ENCODE measurements at regions not wholly inside any gene's neighbourhood (a gene's known extent, or its start where the extent isn't known, plus 50 kb on each side); places are given as distances from the start of the nearest gene placed in this dataset.
"Not testable (repeated sequence)": the region's sequence is repeated elsewhere in the genome, so short reads cannot be mapped to it uniquely, and the experiment has no call there.

DNA sequence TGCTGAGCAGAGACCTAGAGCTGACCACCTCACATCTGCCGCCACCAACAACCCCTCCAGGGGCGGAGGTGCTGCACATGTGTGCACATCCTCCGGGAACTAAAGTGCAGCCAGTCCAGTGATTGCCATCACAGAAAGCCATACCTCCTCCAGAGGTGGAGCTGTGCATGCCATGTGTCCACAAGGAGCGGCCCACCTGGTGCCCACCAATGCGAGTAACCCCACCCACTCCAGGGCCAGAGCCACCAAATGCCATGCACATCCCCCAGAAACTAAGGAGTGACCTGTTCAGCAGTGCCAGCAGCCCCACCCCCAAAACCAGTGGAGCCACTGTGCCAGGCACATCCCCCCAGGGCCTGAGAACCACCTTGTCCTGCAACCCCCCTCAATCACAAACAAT is 557.9 kb downstream of the UQCRFS1 start:
- DNase-seq: no peak

DNA sequence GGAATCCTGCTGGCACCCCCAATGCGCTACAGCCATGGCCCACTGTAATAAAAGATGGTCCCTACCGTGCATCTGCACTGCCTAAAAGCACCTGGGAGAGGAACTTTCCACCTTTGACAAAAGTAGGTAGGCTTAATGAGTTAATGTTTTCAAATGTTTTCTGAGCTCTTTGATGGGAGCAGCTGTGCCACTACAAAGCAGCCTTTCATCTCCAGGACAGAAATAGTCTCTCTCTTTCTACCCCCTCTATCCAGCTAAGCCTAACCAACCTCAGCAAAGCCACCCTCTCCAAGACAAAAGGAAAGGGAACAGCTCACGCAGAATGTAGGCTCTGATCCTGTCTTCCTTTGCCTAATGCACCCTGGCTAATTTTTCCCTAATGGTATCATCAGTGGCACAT is 560.2 kb downstream of the UQCRFS1 start:
- no peak for DNase-seq

DNA sequence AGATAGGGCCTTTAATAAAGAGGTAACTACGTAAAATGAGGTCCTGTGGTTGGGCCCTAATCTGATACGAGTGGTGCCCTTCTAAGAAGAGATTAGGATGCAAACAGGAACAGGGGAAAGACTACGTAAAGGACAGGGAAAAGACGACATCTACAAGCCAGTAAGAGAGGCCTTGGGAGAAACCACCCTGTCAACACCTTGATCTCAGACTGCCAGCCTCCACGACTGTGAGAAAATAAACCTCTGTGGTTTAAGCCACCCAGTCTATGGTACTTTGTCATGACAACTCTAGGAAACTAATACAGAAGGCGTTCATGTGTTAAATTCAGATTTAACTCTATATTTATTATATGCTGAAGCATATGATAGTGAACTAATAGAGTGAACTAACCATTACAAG is 566.3 kb downstream of the UQCRFS1 start:
- DNase-seq: no peak

DNA sequence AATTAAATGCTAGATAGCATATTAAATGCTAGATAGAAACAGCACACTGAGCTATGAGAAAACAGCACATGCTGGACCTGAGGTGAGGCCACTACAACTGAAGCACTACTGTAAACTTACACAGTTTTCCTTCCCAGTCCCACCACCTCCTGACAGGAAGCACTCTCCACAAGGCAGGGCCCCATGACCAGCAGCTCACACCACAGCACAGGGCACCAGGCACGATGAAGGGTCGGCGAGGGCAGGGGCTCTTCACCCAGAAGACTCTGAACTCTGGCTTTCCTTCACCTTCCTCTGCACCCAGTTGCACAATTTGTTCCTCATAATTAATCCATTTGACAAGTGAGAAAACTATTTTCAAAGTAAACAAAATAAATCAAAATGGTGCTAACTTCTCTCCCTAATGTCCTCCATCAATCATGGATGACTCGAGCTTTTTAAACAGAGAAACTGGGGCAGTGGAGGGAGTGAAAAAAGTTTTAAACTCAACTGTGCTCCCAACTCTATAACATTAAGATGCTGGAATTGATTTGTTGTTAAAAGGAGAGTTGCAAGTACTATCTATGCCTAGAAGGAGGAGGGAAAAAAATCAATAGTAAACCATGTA is 568.7 kb downstream of the UQCRFS1 start:
- no peak for DNase-seq

DNA sequence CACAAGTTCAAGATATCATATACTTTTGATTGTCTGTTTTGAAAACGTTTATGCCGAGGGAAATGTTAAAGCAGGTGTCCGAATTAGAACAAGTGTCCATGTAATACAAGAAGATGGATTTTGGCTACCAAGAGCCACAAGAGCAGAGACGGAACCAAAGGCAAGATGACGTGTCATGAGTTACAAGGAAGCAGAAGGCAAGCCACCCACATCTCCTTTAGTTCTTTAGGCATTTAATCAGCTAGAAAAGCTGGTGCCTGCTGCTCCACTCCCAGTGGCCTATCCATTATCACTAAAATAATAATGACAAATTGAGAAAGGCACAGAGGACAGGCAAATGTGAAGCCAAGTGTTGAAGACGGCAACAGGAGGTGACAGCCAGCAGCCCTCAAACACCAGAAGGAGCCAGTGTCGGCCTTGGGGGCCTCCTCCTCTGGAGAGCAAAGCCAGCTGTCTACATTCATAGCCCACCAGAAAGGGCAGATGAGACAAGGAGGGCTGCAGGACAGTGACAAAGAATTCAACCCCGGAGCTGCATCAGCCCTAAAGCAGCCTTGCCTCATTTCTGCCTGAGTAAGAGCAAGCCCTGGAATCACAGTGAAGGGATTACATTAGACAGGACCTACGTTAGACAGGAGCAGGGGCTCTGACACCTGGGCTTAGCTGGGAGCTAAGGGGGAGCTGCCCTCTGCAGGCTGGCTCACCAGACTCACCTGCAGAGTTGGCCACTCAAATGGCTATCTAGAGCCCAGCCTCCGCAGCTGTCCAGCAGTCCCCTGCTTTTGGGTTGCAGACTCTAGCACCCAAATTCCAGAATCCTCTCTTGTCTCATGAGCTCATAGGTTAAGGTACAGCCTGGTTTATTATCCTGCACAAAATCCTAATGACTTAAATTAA is 569.9 kb downstream of the UQCRFS1 start:
- DNase-seq: no peak

DNA sequence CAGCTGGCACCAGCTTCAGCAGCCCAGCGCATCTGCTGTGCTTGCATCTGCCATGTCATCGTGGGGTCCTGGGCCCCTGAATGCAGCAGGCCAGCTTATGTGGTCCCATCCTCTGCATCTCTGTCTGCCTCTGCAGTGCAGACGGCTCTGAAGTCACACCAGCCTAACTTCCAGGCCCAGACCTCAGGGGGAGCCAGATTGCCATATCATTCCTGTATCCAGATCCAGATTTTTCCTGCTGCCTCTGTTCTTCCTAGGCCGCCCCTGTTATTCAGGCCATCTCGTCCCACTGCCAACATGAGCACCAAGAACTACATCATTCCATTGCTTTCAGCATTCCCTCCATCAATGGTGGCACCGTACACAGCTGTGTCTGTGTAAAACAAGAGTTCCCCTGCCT is 571.6 kb downstream of the UQCRFS1 start:
- no peak for DNase-seq

DNA sequence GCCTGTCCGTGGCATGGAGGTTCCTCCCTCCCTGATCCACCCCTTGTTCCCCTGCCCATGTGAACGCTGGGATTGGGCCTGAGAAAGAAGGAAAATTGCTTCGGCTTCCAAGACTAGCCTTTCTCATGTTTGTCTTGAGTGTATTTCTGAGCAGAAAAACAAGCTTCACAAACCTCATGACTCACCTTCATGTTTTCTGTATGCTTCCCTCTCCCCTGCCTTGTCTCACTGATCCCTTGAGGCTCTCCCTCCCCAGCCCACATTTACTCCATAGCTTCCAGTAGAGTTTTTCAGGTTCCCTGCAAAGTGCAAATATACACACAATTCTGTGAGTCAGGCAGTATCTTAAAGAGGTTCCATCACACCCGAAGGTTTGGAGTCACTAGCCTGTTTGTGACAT is 572.4 kb downstream of the UQCRFS1 start:
- no peak for DNase-seq

DNA sequence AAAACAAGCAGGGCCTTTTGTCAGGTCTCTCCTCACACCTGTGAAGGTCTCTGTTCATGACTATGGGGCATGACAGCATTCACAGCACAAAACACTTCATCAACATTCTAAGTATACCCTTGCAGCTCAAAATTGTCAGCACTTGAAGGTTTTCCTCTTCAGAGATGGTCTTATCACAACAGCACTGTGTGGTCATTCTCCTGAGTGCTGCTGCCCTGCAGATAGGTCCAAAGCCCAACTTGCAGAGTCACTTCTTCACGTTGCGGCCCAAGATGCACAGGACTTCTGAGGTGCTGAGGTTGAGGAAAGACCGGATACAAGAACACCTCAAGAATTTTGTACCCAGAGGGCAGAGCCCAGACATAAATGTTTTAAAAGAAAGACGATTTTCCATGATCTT is 574.5 kb downstream of the UQCRFS1 start:
- no peak for DNase-seq

DNA sequence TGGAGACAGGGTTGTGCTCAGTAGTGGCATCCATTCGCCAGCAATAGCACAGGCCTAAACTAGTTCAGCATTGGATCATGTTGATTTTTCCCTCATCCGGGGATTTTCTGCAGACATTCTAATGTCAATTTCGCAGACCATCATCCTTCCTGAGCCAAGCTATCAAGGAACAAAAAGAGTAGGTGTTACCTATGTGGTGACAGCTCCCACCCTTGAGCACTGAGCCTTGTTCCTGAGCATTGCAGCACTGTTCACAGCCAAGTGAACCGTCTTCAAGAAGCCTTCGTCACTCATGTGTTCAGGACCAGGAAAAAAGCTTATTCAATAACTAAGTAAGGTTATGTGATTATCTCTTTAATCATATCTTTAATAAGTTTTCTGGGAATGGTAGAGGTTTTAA is 576.2 kb downstream of the UQCRFS1 start:
- DNase-seq: no peak

DNA sequence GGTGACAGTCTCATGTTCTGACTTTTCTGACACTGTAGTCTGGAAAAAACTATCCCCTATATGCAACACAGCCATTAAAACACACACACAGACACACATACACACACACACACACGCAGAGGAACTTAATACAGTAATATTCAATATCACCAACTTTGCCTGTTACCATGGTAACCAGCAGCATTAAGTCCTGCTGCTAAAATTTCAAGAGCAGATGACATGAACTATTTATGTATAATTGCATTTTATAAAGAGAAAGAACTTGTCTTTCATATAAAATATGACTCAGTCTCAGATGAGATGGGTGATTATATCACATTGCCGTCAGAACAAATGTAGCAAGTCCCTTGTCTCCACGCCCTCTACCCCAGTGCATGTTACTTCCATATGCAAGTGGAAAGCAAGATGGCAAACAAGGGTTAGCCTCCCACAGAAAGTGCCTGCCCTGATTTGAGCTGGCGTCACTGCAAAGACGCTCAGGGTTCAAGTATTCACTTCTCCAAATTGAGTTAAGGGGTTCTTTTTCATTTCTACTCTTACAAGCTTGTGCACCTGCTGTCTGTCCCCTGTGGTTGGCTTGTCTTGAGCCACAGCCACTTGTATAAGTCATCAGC is 576.8 kb downstream of the UQCRFS1 start:
- DNase-seq: no peak

DNA sequence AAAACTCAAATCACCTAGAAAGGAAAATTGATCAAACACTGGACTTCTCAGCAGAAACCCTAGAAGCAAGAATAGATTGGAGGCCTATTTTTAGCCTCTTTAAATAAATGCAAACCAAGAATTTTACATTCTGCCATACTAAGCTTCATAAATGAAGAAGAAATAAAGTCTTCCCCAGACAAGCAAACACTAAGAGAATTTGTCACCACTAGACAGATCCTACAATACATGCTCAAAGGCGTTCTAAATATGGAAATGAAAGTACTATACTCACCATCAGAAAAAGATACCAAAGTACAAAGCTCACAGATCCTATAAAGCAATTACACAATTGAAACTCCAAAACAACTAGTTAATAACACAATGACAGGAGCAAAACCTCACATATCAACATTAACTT is 578.1 kb downstream of the UQCRFS1 start:
- no peak for DNase-seq

DNA sequence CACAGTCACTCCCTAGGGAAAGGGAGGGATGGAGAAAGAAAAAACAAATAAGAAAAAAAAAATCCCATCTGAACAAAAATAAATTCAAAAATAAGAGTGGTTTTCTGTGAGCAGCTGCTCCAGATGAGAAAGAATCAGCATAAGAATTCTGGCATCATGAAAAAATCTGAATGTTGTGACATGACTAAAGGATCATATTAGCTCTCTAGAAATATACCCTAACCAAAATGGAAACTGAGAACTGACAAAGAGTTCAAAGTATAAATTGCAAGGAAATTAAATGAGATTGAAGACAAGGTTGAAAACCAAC is 579.0 kb downstream of the UQCRFS1 start:
- no peak for DNase-seq

DNA sequence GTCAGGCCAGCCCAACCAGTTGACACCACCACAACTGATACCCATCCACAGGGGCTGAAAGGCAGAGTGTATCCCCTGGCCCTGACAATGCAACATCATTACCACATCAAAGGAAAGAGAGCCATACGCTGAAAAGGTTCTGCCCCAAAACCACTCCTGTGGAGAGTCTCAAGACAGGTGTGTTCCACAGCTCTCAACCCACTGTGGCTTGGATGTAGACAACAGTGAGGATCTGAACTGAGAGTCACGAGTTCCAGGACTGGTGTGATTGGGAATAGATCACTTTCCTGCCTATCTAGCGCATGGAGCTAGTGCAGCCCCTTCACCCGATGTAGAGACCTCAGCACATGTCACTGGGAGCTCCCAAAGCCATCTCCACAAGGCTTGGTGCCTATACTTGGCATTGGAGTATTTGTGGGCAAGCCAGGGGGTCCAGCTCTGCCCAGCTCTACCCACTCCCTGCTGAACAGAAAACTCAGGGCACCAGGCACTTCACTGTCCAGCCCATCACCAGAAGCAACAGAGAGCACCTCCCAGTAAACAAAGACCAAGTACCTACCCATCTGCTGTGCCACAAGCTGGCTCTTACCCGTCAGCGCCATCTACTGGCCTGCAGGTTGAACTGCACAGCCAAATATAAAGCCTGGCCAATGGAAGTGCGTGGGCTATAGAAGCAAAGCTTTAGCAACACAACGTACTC is 579.5 kb downstream of the UQCRFS1 start:
- DNase-seq: peak in 1 of 2 donors; percentile 3

DNA sequence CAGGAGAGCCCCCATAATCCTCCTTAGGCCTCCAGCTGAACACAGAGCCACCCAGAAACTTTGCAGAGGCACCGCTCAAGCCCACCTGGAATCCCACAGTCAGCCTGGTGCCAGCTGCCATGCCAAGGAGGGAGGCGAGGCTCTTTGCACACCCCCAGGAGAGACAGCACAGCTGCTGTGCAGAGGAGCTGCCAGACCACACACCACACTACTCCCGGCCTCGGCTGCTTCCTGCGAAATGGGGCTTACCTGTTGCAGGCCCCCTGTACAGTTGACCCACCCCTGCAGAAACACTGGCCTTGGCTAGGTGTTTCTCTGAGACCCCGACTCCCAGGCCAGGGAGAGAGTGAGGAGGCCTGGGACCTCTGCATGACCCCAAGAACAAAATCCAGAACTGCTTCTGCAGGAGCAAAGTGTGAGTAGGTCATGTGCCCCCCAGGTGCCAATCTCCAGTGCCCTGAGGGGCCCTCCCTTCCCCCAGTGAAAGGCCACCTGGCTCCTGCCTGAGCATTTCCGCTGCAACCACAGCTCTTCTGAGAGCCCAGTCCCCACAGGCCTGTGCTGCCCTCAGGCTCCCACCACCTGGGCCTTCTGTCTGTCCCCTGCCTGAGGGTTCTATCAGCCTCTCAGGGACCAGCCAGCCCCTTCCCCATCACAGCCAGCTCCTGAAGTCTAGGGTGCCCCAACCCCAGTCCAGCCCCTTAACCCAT is 580.4 kb downstream of the UQCRFS1 start:
- no peak for DNase-seq

DNA sequence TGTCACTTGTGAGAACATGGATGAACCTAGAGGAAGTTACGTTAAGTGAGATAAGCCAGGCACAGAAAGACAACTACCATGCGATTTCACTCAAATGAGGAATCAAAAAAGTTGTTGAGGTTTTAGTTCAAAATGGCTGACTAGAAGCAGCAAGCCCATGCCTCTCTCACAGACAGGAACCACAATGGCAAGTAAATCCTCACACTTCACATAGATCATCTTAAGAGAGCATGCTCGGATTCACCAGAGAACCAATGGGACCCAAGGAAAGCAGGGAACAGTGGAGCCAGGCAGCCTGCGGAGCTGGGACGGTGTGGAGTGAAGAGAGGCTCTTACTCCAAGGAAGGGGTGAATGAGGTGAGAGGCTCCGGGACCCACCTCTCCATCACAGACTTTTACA is 581.0 kb downstream of the UQCRFS1 start:
- no peak for DNase-seq

DNA sequence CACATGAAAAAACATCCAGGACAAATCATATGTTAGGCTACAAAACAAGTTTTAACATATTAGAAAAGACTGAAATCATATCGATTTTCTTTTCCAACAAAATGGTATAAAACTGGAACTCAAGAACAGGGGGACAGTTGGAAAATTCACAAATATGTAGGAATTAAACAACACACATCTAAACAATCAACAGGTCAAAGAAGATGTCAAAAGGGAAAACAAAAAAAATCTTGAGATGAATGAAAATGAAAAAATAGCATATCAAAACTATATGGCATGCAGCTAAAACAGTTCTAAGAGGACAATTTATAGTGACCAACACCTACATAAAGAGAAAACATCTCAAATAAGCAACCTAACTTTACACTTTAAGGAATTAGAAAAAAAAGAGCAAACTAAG is 585.3 kb downstream of the UQCRFS1 start:
- no peak for DNase-seq

DNA sequence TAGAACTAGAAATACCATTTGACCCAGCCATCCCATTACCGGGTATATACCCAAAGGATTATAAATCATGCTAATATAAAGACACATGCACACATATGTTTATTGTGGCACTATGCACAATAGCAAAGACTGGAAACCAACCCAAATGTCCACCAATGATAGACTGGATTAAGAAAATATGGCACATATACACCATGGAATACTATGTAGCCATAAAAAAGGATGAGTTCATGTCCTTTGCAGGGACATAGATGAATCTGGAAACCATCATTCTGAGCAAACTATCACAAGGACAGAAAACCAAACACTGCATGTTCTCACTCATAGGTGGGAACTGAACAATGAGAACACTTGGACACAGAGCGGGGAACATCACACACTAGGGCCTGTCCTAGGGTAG is 586.5 kb downstream of the UQCRFS1 start:
- not testable (repeated sequence) for DNase-seq

DNA sequence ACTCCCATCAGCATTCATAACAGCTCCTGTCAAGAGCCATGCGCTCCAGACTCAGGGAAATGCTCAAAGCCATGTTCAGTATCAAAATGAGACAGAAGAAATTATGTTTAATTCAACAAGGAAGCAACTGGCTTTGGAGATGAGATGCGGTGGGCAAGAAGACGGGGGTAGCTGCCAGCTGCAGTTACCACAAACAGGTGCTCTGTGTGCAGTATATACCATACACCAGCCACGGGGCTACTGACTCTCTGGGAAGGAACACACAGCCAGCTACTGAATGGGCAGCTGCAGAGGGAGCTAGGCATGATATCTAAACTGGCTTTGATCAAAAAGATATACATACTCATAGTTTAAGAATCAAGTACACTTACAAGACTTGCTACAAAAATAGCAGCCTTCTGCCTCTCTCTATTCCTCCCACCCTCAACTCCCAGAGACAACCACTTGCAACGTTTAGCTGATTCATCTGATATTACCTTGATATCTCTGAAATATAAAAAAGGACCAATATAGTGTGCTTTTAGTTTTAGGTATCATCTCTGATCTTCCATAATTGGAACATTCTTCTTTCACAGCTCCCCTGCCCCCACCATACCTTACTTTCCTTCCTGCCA is 593.0 kb downstream of the UQCRFS1 start:
- DNase-seq: no peak

DNA sequence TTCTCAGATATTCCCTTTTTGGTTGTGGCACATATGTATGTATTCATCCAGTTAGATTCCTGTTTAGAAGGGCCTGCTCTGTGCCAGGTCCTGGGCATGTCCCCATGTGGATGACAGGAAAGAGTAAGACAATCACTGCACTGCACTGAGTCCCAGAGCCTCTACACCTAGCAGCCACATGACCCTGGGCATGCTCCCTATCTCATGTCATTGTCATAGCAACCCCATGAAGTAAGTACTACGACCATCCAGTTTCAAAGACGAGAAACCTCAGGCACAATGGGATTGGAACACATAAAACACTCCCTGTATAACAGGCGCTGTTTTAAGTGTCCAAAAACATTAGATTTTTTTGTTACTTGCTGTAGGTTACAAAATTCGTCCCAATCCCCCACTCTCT is 594.4 kb downstream of the UQCRFS1 start:
- DNase-seq: no peak

DNA sequence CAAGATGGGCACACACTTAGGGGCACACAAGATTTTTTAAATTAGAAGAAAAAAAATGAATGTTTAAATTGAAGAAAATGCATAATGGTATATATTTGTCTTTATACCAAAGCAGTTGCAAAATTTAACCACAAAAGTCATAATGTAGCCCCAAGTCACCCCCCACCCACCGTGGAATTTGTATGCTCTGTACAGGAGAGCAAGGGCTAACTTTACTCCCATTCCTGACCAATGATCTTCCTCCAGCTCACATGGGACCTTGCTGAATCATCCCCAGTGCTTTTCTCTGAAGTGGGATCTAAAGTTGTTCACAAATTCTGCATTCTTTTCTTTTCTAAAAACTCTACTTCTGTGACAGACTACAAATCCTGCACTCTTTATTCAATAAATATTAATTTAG is 597.0 kb downstream of the UQCRFS1 start:
- no peak for DNase-seq

DNA sequence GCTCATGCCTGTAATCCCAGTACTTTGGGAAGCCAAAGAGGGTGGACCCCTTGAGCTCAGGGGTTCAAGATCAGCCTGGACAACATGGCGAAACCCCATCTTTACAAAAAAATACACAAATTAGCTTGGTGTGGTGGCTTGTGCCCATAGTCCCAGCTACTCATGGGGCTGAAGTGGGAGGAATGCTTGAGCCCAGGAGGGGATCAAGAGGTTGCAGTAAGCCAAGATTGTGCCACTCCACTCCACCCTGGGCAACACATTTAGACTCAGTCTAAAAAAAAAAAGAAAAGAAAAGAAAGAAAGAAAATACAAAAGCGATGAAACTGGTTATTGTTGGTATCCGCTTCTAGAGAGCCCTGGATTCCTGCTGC is 597.4 kb downstream of the UQCRFS1 start:
- DNase-seq: no peak

DNA sequence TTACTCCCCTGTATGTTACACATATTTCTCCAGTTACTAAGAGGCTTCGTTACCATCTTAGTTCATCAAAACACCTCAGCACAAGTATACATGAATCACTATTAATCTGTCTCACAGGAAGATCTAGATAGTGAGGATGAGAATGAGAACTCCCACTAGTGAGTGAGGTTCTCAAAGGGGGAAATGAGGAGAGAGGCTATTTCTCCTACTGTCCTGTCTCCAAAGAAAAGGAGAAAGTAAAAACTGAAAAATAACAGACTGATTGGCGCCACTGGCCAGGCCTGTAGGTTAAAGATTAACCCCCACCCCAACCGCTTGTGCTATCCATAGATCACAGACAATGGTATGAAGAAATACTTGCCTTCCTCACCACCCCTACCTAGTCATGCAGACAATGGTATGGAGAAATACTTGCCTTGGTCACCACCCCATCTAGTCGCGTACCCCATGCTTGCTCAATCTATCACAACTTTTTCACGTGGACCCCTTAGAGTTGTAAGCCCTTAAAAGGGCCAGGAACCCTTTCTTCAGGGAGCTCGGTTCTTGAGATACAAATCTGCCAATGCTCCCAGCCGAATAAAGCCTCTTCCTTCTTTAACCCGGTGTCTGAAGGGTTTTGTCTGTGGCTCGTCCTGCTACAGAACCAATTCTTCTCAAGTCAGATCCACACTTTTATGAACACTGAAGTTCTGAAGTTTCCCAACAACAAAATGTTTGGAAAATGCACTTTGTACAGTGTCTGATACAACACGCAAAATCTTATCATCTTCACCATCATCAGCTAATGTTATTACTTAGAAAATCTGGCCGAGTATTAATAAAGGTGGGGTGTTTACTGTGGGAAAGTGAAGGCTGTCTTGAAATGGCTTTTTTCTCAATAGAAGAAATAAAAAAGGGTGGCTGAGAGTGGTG is 598.1 kb downstream of the UQCRFS1 start:
- DNase-seq: no peak
